ENCODE measurements at regions not wholly inside any gene's neighbourhood (a gene's known extent, or its start where the extent isn't known, plus 50 kb on each side); places are given as distances from the start of the nearest gene placed in this dataset.

GRCh38 chr5:56763182-56763581, 52.2 kb upstream of the MAP3K1 start:
- no TSS peak for BruUV-seq (replicated peaks)
- Histone ChIP-seq H2AFZ (ENCODE audit: low read depth, low read length) (peak overlapping the region; percentile 71), H3K36me3 (ENCODE audit: control insufficient read depth, insufficient read depth, low read length) (no peaks in the 10 kb centered on the region), H4K20me1 (replicated peaks; ENCODE audit: control insufficient read depth, insufficient read depth, low read length) (no peaks in the 10 kb centered on the region), H3K27me3 (ENCODE audit: control insufficient read depth in 2 of 2, insufficient read depth in 2 of 2, low read length in 2 of 2) (no peaks in the 10 kb centered on the region), H3K9me3 (replicated peaks; ENCODE audit: control insufficient read depth, insufficient read depth, low read depth, low read length) (no peaks in the 10 kb centered on the region), H3K4me1 (replicated peaks in 1 of 2; ENCODE audit: control insufficient read depth in 2 of 2, insufficient read depth in 2 of 2, low read length in 2 of 2) (peaks cover 6 to 22% of the 10 kb centered on the region in 2 experiments; a peak in 4 of 5 replicates), H3K9me1 (ENCODE audit: control insufficient read depth, insufficient read depth, low read length) (no peaks in the 10 kb centered on the region), H3K4me2 (ENCODE audit: insufficient read depth, low read length) (no peak overlapping the region; the same call in 1 of the 2 replicates), H3K27ac (ENCODE audit: extremely low read depth, low read depth, low read length) (peak overlapping the region; percentile 50; the same call in 2 of the 3 replicates), H3K79me2 (ENCODE audit: control insufficient read depth, insufficient read depth, low read length) (no peaks in the 10 kb centered on the region), H3K4me3 (no peak overlapping the region), H3K9ac (ENCODE audit: insufficient read depth in 1 of 2, low read depth in 2 of 2, low read length in 2 of 2) (no peak overlapping the region)
- no peak; the same call in 2 of the 3 replicates for ATAC-seq
- intact Hi-C loops (cut with micrococcal nuclease) = no loop called here
- in situ Hi-C loops (cut with MboI) = no loop called here
- POLR2A ChIA-PET = no interaction called here
- 29% methylated on average over 1 of the region's 1 CpG for WGBS (ENCODE audit: insufficient coverage, low coverage, missing lambda C conversion rate)
- FAIRE-seq = no peak
- no peak for TF ChIP-seq ZNF146 (CRISPR knock-in tag; IDR thresholded peaks at IDR 0.05; ENCODE audit: unreplicated experiment)
- no peak for TF ChIP-seq MED1 (CRISPR knock-in tag; IDR thresholded peaks at IDR 0.05; ENCODE audit: borderline replicate concordance)
- TF ChIP-seq HOXB6 (CRISPR knock-in tag; IDR thresholded peaks at IDR 0.05; ENCODE audit: borderline replicate concordance) = no peak
- TF ChIP-seq FOSL1 (tag; conservative IDR thresholded peaks at IDR 0.05) = no peak
- TF ChIP-seq PTRF (tag; IDR thresholded peaks at IDR 0.05) = no peak
- TF ChIP-seq ETS2 (tag; IDR thresholded peaks at IDR 0.05; ENCODE audit: borderline replicate concordance, poor library complexity, severe bottlenecking) = no peak
- TF ChIP-seq MIER1 (IDR thresholded peaks at IDR 0.05; ENCODE audit: low read depth) = no peak
- no peak for TF ChIP-seq MCM7 (IDR thresholded peaks at IDR 0.05)
- TF ChIP-seq POLR2H (tag; IDR thresholded peaks at IDR 0.05; ENCODE audit: low read depth) = no peak
- DNase-seq (ENCODE audit: extremely low read depth in 1 of 4, low spot score in 3 of 4) = no peak
- CTCF ChIA-PET (ENCODE audit: low intra/inter-chr PET ratio) = no interaction called here

All from K562 (cell line).